HepG2 (cell line): ENCODE measurements at regions not wholly inside any gene's neighbourhood (a gene's known extent, or its start where the extent isn't known, plus 50 kb on each side); places are given as distances from the start of the nearest gene placed in this dataset.

Experiments used
- ATAC-seq: fragments of 200-7000 bp; cut with Tn5 transposase; 3 replicates; pipeline ENCODE4 v1.9.1; 2020; ENCODE audit warnings: mild to moderate bottlenecking, moderate library complexity
- BruUV-seq: library from RNA; stranded (reverse); fragments of 400-500 nt; replicated peaks from 2 replicates; lab custom pipeline; 2021; lab: Mats Ljungman, UMichigan
- CTCF ChIA-PET: fragments of 300-600 bp; formaldehyde crosslinking; extraction: SDS; loops from one replicate; lab custom pipeline; 2021; ENCODE audit warnings: low total read pairs, inconsistent platforms, low intra/inter-chr PET ratio; lab: Yijun Ruan, JAX
- POLR2A ChIA-PET: fragments of 350-600 bp; sonication (Branson Sonifier 250); formaldehyde crosslinking; loops from one replicate; lab custom pipeline; 2020; ENCODE audit warnings: antibody characterized with exemption, inconsistent platforms; lab: Yijun Ruan, JAX
- DNase-seq: peaks from one replicate; pipeline ENCODE4 v3.0.0-alpha.2; 2015; ENCODE audit warnings: low spot score
- FAIRE-seq: peaks from 3 replicates; lab custom pipeline; 2011; peaks lifted over from hg19 to GRCh38; lab: Jason Lieb, UNC
- H2AFZ ChIP-seq: one replicate; pipeline ENCODE4 v1.6.1; 2011; ENCODE audit warnings: low read length, inconsistent platforms
- H3K27ac ChIP-seq: fragments of 300-600 bp; 3 replicates; pipeline ENCODE4 v1.8.0; 2011; ENCODE audit warnings: mixed run types, mild to moderate bottlenecking, mixed read lengths, low read length, inconsistent platforms; ENCODE audit not compliant: insufficient read depth; ENCODE audit errors: extremely low read length
- H3K27me3 ChIP-seq, 2 experiments: fragments of 200-600 bp in 1 of 2; 2 replicates in 1 of 2; 3 replicates in 1 of 2; pipeline versions ENCODE4 v1.6.0 to v1.8.0; 2011; ENCODE audit warnings: low read length in 2 of 2, mild to moderate bottlenecking in 2 of 2, moderate library complexity in 2 of 2, inconsistent platforms in 1 of 2; ENCODE audit not compliant: insufficient read depth in 2 of 2, control insufficient read depth in 1 of 2
- H3K36me3 ChIP-seq, 2 experiments: fragments of 200-600 bp in 1 of 2; replicated peaks in 1 of 2; 2 replicates in 1 of 2; 3 replicates in 1 of 2; pipeline versions ENCODE4 v1.5.1 to v1.8.0; 2011; ENCODE audit warnings: low read length in 2 of 2, inconsistent platforms in 1 of 2; ENCODE audit not compliant: insufficient read depth in 2 of 2, control insufficient read depth in 1 of 2
- H3K4me1 ChIP-seq: 2 replicates; pipeline ENCODE4 v1.5.1; 2012; ENCODE audit warnings: low read length, inconsistent platforms; ENCODE audit not compliant: insufficient read depth
- H3K4me2 ChIP-seq: 2 replicates; pipeline ENCODE4 v1.6.0; 2011; ENCODE audit warnings: low read depth, low read length, inconsistent platforms
- H3K4me3 ChIP-seq, 3 experiments: fragments of 200-600 bp in 1 of 3; sonication (generic), shearing (Covaris generic) in 1 of 3; replicated peaks in 1 of 3; 2 replicates each; pipeline ENCODE4 v1.5.1; 2011 to 2016; ENCODE audit warnings: low read length in 3 of 3, inconsistent platforms in 2 of 3, low read depth in 2 of 3, mild to moderate bottlenecking in 2 of 3, control low read depth in 1 of 3, mixed read lengths in 1 of 3; ENCODE audit not compliant: insufficient read depth in 1 of 3
- H3K79me2 ChIP-seq: one replicate; pipeline ENCODE4 v1.6.1; 2011; ENCODE audit warnings: low read length, inconsistent platforms; ENCODE audit not compliant: insufficient read depth
- H3K9ac ChIP-seq: 2 replicates; pipeline ENCODE4 v1.6.0; 2011; ENCODE audit warnings: mild to moderate bottlenecking, low read depth, low read length, inconsistent platforms; ENCODE audit not compliant: insufficient read depth
- H3K9me3 ChIP-seq: 2 replicates; pipeline ENCODE4 v1.5.1; 2012; ENCODE audit warnings: mild to moderate bottlenecking, low read length
- H4K20me1 ChIP-seq: 2 replicates; pipeline ENCODE4 v1.6.0; 2011; ENCODE audit warnings: inconsistent platforms, mild to moderate bottlenecking, low read length, moderate library complexity; ENCODE audit not compliant: insufficient read depth
- GLI4 ChIP-seq: sonication (generic); formaldehyde crosslinking; IDR thresholded peaks from 2 replicates; pipeline ENCODE4 v1.5.1; 2020; ENCODE audit warnings: missing genetic modification reagents, mild to moderate bottlenecking, moderate library complexity, borderline replicate concordance
- KLF6 ChIP-seq: IDR thresholded peaks from 2 replicates; pipeline ENCODE4 v1.8.0; 2016; ENCODE audit warnings: missing biosample characterization, missing genetic modification reagents
- MED13 ChIP-seq: sonication (generic); formaldehyde crosslinking; IDR thresholded peaks from 2 replicates; pipeline ENCODE4 v1.5.0; 2020; ENCODE audit warnings: missing genetic modification reagents
- TOE1 ChIP-seq: sonication (generic); formaldehyde crosslinking; IDR thresholded peaks from 2 replicates; pipeline ENCODE4 v1.4.0; 2020; ENCODE audit warnings: mild to moderate bottlenecking, missing genetic modification reagents
- ZNF281 ChIP-seq: sonication (generic); formaldehyde crosslinking; IDR thresholded peaks from 2 replicates; pipeline ENCODE4 v1.4.0; 2020; ENCODE audit warnings: missing genetic modification reagents, borderline replicate concordance
- ZNF343 ChIP-seq: sonication (generic); formaldehyde crosslinking; IDR thresholded peaks from 2 replicates; pipeline ENCODE4 v1.4.0; 2020; ENCODE audit warnings: mild to moderate bottlenecking, missing genetic modification reagents
- ZNF543 ChIP-seq: sonication (generic); formaldehyde crosslinking; IDR thresholded peaks from 2 replicates; pipeline ENCODE4 v1.4.0; 2020; ENCODE audit warnings: mild to moderate bottlenecking, missing genetic modification reagents
- ZNF558 ChIP-seq: sonication (generic); formaldehyde crosslinking; IDR thresholded peaks from 2 replicates; pipeline ENCODE4 v1.9.0; 2022; ENCODE audit warnings: mild to moderate bottlenecking, missing genetic modification reagents, borderline replicate concordance
- ZNF75D ChIP-seq: sonication (generic); formaldehyde crosslinking; IDR thresholded peaks from 2 replicates; pipeline ENCODE4 v1.8.1; 2023; ENCODE audit warnings: missing genetic modification reagents, mild to moderate bottlenecking, borderline replicate concordance
- ZNF776 ChIP-seq: sonication (generic); formaldehyde crosslinking; IDR thresholded peaks from 2 replicates; pipeline ENCODE4 v1.4.0; 2020; ENCODE audit warnings: mild to moderate bottlenecking, missing genetic modification reagents
- ZNF784 ChIP-seq: sonication (generic); formaldehyde crosslinking; IDR thresholded peaks from 2 replicates; pipeline ENCODE4 v1.5.1; 2020; ENCODE audit warnings: missing genetic modification reagents, mild to moderate bottlenecking, borderline replicate concordance
- WGBS: methylation state at CpG from one replicate; pipeline ENCODE4 v1.1.6; 2017; ENCODE audit warnings: low lambda C conversion rate; 5-methylcytosine and 5-hydroxymethylcytosine counted together
- in situ Hi-C: cut with HindIII; loops from 2 replicates; pipeline ENCODE4 v1.10.0; 2017; ENCODE audit warnings: low pct_unique_long_range_greater_than_20kb; ENCODE audit not compliant: extremely low pct_ligation_motif_present
- intact Hi-C: fragments of 100-400 bp; cut with micrococcal nuclease; formaldehyde crosslinking; loops from one replicate; pipeline ENCODE4 v1.10.0; 2022; ENCODE audit not compliant: unreplicated experiment
- TF ChIP-seq, protein P1 (sequence below): sonication (generic); formaldehyde crosslinking; IDR thresholded peaks from 2 replicates; pipeline ENCODE4 v1.9.0; 2022; ENCODE audit warnings: low read depth, missing genetic modification reagents
- TF ChIP-seq, protein P2 (sequence below): IDR thresholded peaks from 2 replicates; pipeline ENCODE4 v1.6.1; 2012; ENCODE audit warnings: inconsistent platforms

- Histone ChIP-seq H3K27ac (no peak overlapping the region), H3K4me1 (no peaks in the 10 kb centered on the region), H3K9ac (no peak overlapping the region), H4K20me1 (no peaks in the 10 kb centered on the region), H3K4me2 (no peak overlapping the region), H3K36me3 (no peaks in the 10 kb centered on the region), H3K4me3 (no peak overlapping the region), H3K27me3 (peaks cover 2 to 18% of the 10 kb centered on the region in 2 experiments; a peak in 3 of 5 replicates), H3K79me2 (no peaks in the 10 kb centered on the region), H2AFZ (no peak overlapping the region), H3K9me3 (peaks cover 11% of the 10 kb centered on the region)
- no peak for DNase-seq
- in situ Hi-C loops = loop anchor here (25.0 kb wide), 1 partner anchor 1815 kb away; no protein-coding TSS in a partner anchor
- no peak for FAIRE-seq
- TF ChIP-seq, protein P1, sequence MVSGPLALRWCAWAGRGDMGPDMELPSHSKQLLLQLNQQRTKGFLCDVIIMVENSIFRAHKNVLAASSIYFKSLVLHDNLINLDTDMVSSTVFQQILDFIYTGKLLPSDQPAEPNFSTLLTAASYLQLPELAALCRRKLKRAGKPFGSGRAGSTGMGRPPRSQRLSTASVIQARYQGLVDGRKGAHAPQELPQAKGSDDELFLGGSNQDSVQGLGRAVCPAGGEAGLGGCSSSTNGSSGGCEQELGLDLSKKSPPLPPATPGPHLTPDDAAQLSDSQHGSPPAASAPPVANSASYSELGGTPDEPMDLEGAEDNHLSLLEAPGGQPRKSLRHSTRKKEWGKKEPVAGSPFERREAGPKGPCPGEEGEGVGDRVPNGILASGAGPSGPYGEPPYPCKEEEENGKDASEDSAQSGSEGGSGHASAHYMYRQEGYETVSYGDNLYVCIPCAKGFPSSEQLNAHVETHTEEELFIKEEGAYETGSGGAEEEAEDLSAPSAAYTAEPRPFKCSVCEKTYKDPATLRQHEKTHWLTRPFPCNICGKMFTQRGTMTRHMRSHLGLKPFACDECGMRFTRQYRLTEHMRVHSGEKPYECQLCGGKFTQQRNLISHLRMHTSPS (CRISPR knock-in tag) = no peak
- no TSS peak for BruUV-seq
- intact Hi-C loops = no loop called here
- ATAC-seq = no peak
- ChIA-PET CTCF (no interaction called here), POLR2A (no interaction called here)
- 4% methylated on average over 2 of the region's 2 CpGs for WGBS
These were observed 113.7 kb downstream of the CDH26 start for GRCh38 chr20:60071965-60072364.

DNA sequence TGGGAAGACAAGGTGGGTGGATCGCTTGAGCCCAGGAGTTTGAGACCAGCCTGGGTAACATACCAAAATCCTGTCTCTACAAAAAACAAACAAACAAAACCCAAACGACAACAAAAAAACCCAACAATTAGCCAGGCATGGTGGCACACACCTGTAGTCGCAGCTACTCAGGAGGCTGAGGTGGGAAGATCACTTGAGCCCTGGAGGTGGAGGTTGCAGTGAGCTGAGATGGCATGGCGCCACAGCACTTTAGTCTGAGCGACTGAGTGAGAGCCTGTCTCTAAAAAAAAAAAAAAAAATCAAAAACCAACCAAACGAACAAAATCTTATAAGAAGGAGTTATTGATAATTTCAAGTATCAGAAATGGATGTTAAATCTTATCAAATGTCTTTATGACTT is 114.9 kb downstream of the CDH26 start:
- DNase-seq (no peak), ATAC-seq (no peak), FAIRE-seq (no peak)
- no peak overlapping the region for H3K4me2 ChIP-seq
- no peaks in the 10 kb centered on the region for H3K79me2 ChIP-seq
- no peak overlapping the region for H3K9ac ChIP-seq
- H4K20me1 ChIP-seq = no peaks in the 10 kb centered on the region
- in situ Hi-C loops (loop anchor here (25.0 kb wide), 1 partner anchor 1814 kb away; no protein-coding TSS in a partner anchor), intact Hi-C loops (no loop called here)
- ChIA-PET POLR2A (no interaction called here), CTCF (no interaction called here)
- H3K9me3 ChIP-seq = peaks cover 11% of the 10 kb centered on the region
- H3K4me1 ChIP-seq = no peaks in the 10 kb centered on the region
- no peak overlapping the region for H3K4me3 ChIP-seq
- 20% methylated on average over 6 of the region's 6 CpGs for WGBS
- no peak overlapping the region for H3K27ac ChIP-seq
- no peak overlapping the region for H2AFZ ChIP-seq
- no peaks in the 10 kb centered on the region for H3K36me3 ChIP-seq
- H3K27me3 ChIP-seq = peaks cover 2 to 11% of the 10 kb centered on the region in 2 experiments; a peak in 3 of 5 replicates
- BruUV-seq = no TSS peak
- TF ChIP-seq ZNF558 (CRISPR knock-in tag) = no peak
- no peak for TF ChIP-seq ZNF543 (CRISPR knock-in tag)
- TF ChIP-seq MED13 = no peak
- no peak for TF ChIP-seq ZNF281 (CRISPR knock-in tag)
- TF ChIP-seq TOE1 (CRISPR knock-in tag) = no peak
- no peak for TF ChIP-seq GLI4 (CRISPR knock-in tag)
- no peak for TF ChIP-seq ZNF776 (CRISPR knock-in tag)
- TF ChIP-seq, protein P2, sequence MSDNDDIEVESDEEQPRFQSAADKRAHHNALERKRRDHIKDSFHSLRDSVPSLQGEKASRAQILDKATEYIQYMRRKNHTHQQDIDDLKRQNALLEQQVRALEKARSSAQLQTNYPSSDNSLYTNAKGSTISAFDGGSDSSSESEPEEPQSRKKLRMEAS = no peak
- TF ChIP-seq KLF6 (CRISPR knock-in tag) = no peak
- TF ChIP-seq ZNF343 (CRISPR knock-in tag) = no peak
- no peak for TF ChIP-seq ZNF784 (CRISPR knock-in tag)
- TF ChIP-seq ZNF75D = no peak
